HFF-Myc (cell line): ENCODE measurements at regions not wholly inside any gene's neighbourhood (a gene's known extent, or its start where the extent isn't known, plus 50 kb on each side); places are given as distances from the start of the nearest gene placed in this dataset.
"Not testable (repeated sequence)": the region's sequence is repeated elsewhere in the genome, so short reads cannot be mapped to it uniquely, and the experiment has no call there.

Experiments
- DNase-seq: peaks from one replicate; pipeline ENCODE4 v3.0.0-alpha.2; 2011; ENCODE audit warnings: low read depth; ENCODE audit errors: extremely low read depth
- H3K4me3 ChIP-seq: replicated peaks from 2 replicates; pipeline ENCODE4 v1.5.1; 2011; ENCODE audit warnings: low read depth, mild to moderate bottlenecking, control low read depth, low read length
- TF ChIP-seq, protein P1 (sequence below): IDR thresholded peaks from 2 replicates; pipeline ENCODE4 v1.5.1; 2012; ENCODE audit warnings: mild to moderate bottlenecking, low read depth, low read length, control low read depth; ENCODE audit errors: missing control alignments

DNA sequence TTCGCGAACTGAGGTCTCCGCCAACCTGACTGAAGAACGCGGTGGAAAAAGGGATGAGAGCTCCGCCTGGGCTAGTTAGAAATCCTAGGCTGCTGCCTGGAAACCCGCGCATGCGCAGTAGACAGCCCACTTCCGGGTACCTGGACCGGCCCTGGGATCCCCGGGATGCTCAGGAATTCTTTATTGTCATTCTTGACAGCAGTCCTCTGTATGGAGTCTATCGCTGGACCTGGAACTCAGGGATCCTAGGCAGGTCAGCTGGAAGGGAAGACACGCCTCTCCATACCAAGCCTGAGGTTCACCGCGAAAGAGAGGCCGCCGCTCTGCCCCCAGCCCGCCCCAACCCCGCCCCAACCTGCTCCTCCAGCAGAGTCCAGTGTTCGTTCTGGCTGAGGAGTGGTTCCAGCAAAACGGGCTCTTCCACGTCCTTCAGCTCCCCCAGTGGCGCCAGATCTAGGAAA is 1379.2 kb upstream of the DEFB115 start:
- DNase-seq: no peak
- TF ChIP-seq, protein P1, sequence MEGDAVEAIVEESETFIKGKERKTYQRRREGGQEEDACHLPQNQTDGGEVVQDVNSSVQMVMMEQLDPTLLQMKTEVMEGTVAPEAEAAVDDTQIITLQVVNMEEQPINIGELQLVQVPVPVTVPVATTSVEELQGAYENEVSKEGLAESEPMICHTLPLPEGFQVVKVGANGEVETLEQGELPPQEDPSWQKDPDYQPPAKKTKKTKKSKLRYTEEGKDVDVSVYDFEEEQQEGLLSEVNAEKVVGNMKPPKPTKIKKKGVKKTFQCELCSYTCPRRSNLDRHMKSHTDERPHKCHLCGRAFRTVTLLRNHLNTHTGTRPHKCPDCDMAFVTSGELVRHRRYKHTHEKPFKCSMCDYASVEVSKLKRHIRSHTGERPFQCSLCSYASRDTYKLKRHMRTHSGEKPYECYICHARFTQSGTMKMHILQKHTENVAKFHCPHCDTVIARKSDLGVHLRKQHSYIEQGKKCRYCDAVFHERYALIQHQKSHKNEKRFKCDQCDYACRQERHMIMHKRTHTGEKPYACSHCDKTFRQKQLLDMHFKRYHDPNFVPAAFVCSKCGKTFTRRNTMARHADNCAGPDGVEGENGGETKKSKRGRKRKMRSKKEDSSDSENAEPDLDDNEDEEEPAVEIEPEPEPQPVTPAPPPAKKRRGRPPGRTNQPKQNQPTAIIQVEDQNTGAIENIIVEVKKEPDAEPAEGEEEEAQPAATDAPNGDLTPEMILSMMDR: no peak
- no peak overlapping the region for H3K4me3 ChIP-seq

DNA sequence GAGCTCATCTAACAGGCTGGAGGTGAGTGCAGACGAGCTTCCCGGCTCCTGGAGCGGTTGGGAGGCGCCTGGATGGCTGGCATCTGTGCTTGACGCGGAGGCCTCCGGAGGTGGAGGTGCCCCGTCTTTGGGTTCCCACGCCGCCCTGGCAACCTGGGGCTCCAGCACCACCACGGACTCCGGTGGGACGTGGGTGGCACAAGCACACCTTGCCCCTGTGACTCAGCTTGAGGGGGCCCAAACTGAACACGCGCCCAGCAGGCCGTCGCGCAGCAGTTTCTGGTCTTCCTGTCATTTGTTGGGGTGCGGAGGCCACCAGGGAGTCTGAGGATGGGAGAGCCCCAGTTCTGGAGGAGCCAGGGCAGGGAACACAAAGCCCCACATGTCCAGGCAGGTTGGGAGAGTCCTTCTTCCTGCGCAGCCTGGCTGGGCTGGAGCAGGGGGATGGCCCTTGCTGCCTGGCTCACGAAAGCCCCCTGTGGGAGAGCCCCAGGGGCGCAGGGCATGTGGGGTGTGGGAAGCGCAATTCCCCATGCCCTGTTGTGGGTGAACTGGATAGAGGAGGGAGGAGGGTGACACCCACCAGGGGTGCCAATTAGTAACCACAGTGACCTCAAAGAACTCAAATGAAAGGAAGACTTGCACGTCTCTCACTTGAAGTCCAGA is 1378.6 kb upstream of the DEFB115 start:
- no peak overlapping the region for H3K4me3 ChIP-seq
- no peak for DNase-seq
- TF ChIP-seq, protein P1: no peak

DNA sequence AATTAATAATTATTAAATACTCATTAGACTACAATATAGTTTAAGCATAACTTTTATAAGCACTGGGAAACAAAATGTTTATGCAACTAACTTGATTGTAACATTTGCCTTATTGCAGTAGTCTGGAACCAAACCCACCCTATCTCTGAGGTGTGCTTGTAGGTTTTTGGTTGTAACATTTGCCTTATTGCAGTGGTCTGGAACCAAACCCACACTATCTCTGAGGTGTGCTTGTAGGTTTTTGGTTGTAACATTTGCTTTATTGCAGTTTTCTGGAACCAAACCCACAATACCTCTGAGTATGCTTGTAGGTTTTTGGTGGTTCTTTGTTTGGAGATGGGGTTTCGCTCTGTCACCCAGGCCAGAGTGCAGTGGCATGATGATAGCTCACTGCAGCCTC is 1376.4 kb upstream of the DEFB115 start:
- not testable (repeated sequence) for DNase-seq, H3K4me3 ChIP-seq

DNA sequence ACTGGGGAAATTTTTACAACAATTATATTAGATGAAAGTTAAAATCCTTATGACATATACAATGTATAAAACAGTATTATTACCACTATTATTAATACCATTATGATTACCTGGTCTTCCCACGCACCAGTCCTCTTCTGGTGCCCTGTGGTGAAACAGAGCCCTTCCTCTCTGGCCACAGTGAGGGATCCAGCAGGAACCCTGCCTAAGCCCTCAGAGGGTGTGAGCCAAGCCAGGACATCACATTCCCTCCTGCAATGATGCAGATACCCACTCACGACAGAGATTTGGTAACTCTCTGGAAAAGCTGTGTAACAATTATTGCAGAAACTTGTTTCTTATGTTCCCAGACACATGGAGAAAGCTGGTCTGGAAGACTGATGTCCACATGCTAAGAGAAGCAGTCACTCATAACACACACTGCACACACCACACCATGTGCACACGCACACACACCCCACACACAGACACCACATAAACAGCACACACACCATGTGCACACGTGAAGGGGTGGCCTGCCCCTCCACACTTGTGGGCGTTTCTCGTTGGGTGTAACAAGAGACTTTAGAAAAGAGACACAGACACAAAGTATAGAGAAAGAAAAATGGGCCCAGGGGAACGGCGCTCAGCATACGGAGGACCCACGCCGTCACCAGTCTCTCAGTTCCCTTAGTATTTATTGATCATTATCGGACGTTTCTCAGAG is 1373.8 kb upstream of the DEFB115 start:
- not testable (repeated sequence) for DNase-seq, H3K4me3 ChIP-seq

DNA sequence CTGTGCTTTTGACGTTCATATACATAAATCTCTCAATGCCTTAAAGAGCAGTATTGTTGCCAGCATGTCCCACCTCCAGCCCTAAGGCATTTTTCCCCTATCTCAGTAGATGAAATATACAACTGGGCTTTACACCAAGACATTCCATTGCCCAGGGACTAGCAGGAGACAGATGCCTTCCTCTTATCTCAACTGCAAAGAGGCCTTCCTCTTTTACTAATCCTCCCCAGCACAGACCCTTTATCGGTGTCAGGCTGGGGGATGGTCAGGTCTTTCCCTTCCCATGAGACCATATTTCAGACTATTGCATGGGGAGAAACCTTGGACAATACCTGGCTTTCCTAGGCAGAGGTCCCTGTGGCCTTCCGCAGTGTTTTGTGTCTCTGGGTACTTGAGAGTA is 1373.1 kb upstream of the DEFB115 start:
- not testable (repeated sequence) for DNase-seq, H3K4me3 ChIP-seq

DNA sequence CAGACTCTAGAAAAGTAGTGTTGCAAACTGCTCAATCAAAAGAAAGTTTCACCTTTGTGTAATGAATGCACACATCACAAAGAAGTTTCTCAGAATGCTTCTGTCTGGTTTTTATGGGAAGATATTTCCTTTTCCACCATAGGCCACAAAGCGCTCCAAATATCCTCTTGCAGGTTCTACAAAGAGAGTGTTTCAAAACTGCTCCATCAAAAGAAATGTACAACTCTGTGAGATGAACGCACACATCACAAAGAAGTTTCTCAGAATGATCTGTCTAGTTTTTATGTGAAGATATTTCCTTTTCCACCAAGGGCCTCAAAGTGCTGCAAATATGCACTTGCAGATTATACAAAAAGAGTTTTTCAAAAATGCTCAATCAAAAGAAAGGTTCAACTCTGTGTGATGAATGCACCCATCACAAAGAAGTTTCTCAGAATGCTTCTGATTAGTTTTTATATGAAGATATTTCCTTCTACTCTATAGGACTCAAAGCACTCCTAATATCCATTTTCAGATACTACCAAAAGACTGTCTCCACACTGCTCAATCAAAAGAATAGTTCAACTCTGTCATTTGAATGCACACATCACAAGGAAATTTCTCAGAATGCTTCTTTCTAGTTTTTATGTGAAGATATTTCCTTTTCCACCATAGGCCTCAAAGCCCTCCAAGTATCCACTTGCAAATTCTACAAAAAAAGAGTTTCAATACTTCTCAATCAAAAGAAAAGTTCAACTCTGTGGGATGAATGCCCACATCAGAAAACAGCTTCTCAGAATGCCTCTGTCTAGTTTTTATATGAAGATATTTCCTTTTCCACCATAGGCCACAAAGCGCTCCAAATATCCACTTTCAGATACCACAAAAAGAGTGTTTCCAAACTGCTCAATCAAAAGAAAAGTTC is 1371.9 kb upstream of the DEFB115 start:
- not testable (repeated sequence) for DNase-seq, H3K4me3 ChIP-seq

DNA sequence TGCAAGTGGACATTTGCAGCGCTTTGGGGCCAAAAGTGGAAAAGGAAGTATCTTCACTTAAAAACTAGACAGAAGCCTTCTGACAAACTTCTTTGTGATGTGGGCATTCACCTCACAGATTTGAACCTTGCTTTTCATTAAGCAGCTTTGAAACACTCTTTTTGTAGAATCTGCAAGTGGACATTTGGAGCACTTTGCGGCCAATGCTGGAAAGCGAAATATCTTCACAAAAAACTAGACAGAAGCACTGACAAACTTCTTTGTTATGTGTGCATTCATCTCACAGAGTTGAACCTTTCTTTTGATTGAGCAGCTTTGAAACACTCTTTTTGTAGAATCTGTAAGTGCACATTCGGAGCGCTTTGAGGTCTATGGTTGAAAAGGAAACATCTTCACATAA is 1365.9 kb upstream of the DEFB115 start:
- not testable (repeated sequence) for H3K4me3 ChIP-seq, DNase-seq
